ENCODE measurements at regions not wholly inside any gene's neighbourhood (a gene's known extent, or its start where the extent isn't known, plus 50 kb on each side); places are given as distances from the start of the nearest gene placed in this dataset.

DNA sequence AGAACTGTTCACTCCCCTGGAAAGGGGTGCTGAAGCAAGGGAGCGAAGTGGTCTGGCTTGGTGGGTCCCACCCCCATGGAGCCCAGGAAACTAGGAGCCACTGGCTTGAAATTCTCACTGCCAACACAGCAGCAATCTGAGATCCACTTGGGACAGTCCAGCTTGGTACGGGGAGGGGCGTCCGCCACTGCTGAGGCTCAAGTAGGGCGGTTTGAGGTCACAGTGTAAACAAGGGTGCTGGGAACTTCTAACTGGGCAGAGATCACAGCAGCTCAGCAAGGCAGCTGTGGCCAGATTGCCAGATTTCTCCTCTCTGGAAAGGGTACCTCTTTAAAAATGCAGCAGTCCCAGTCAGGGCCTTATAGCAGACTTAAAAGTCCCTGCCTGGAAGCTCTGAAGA, 53.9 kb upstream of the GALNTL6 start:
- H3K27me3 ChIP-seq (ENCODE audit: insufficient read depth, poor library complexity, severe bottlenecking): no peaks in the 10 kb centered on the region
- H3K4me3 ChIP-seq (replicated peaks; ENCODE audit: insufficient read depth, low read length): no peak overlapping the region
- no peak for DNase-seq (ENCODE audit: low read depth in 1 of 2, low spot score in 1 of 2)
- TF ChIP-seq CTCF (IDR thresholded peaks at IDR 0.05; ENCODE audit: insufficient read depth, low read length) (no peak), GABPA (IDR thresholded peaks at IDR 0.05; ENCODE audit: low read depth) (no peak), SPI1 (IDR thresholded peaks at IDR 0.05; ENCODE audit: borderline replicate concordance, low read depth) (no peak), POLR2AphosphoS5 (IDR thresholded peaks at IDR 0.05; ENCODE audit: low read depth) (no peak)
- H3K27ac ChIP-seq (replicated peaks): no peak overlapping the region

GRCh38 chr4:171751538-171751937, 61.7 kb upstream of the GALNTL6 start:
- no peaks in the 10 kb centered on the region for H3K27me3 ChIP-seq (ENCODE audit: insufficient read depth, poor library complexity, severe bottlenecking)
- no peak overlapping the region for H3K4me3 ChIP-seq (replicated peaks; ENCODE audit: insufficient read depth, low read length)
- H3K27ac ChIP-seq (replicated peaks): no peak overlapping the region
- DNase-seq (ENCODE audit: low read depth in 1 of 2, low spot score in 1 of 2): no peak
- TF ChIP-seq GABPA (IDR thresholded peaks at IDR 0.05; ENCODE audit: low read depth) (no peak), SPI1 (IDR thresholded peaks at IDR 0.05; ENCODE audit: borderline replicate concordance, low read depth) (no peak), CTCF (IDR thresholded peaks at IDR 0.05; ENCODE audit: insufficient read depth, low read length) (no peak), POLR2AphosphoS5 (IDR thresholded peaks at IDR 0.05; ENCODE audit: low read depth) (no peak)
- TF ChIP-seq, protein P1, sequence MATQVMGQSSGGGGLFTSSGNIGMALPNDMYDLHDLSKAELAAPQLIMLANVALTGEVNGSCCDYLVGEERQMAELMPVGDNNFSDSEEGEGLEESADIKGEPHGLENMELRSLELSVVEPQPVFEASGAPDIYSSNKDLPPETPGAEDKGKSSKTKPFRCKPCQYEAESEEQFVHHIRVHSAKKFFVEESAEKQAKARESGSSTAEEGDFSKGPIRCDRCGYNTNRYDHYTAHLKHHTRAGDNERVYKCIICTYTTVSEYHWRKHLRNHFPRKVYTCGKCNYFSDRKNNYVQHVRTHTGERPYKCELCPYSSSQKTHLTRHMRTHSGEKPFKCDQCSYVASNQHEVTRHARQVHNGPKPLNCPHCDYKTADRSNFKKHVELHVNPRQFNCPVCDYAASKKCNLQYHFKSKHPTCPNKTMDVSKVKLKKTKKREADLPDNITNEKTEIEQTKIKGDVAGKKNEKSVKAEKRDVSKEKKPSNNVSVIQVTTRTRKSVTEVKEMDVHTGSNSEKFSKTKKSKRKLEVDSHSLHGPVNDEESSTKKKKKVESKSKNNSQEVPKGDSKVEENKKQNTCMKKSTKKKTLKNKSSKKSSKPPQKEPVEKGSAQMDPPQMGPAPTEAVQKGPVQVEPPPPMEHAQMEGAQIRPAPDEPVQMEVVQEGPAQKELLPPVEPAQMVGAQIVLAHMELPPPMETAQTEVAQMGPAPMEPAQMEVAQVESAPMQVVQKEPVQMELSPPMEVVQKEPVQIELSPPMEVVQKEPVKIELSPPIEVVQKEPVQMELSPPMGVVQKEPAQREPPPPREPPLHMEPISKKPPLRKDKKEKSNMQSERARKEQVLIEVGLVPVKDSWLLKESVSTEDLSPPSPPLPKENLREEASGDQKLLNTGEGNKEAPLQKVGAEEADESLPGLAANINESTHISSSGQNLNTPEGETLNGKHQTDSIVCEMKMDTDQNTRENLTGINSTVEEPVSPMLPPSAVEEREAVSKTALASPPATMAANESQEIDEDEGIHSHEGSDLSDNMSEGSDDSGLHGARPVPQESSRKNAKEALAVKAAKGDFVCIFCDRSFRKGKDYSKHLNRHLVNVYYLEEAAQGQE (IDR thresholded peaks at IDR 0.05; ENCODE audit: insufficient replicate concordance, low read depth): no peak

DNA sequence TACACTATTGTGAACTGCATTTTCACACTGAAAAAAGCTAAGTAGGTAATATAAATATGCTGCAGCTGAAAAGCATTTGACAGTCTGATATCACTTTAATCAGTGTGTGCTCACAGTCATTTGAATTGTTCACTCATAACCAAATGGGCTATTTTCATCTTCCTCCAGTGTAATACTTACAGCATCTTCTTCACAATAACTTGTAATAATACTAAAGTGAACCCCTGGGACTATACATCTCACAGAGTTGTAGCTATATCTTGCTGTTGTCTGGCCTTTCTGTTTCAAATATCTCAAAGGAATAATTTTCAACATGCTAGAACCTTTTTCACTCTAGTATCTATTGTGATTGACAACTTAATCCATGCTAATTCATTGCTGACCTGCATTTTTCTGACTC, 66.8 kb upstream of the GALNTL6 start:
- H3K4me3 ChIP-seq (replicated peaks; ENCODE audit: insufficient read depth, low read length): no peak overlapping the region
- no peak for DNase-seq (ENCODE audit: low read depth in 1 of 2, low spot score in 1 of 2)
- TF ChIP-seq, protein P1 (IDR thresholded peaks at IDR 0.05; ENCODE audit: insufficient replicate concordance, low read depth): no peak
- TF ChIP-seq CTCF (IDR thresholded peaks at IDR 0.05; ENCODE audit: insufficient read depth, low read length) (no peak), POLR2AphosphoS5 (IDR thresholded peaks at IDR 0.05; ENCODE audit: low read depth) (no peak), SPI1 (IDR thresholded peaks at IDR 0.05; ENCODE audit: borderline replicate concordance, low read depth) (no peak), GABPA (IDR thresholded peaks at IDR 0.05; ENCODE audit: low read depth) (no peak)
- no peaks in the 10 kb centered on the region for H3K27me3 ChIP-seq (ENCODE audit: insufficient read depth, poor library complexity, severe bottlenecking)
- no peak overlapping the region for H3K27ac ChIP-seq (replicated peaks)

DNA sequence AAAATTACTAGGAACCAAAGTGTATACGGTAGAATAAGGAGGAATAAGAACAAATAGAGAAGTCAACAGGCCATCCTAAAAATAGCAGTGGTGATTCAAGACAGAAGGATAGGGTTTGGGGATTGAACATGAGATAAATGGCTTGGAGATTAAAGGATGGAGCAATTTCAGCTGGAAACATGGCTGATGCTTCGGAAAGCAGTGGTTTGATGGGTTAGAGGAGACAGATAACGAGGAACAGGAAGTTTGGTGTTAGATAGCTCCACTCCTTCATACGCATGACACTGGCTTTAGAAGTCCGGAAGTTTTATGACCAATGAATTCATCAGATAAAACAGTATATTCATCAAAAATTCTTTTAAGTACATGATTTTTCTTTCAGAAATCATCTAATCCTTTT, 70.8 kb upstream of the GALNTL6 start:
- Histone ChIP-seq H3K4me3 (replicated peaks; ENCODE audit: insufficient read depth, low read length) (no peak overlapping the region), H3K27me3 (ENCODE audit: insufficient read depth, poor library complexity, severe bottlenecking) (no peaks in the 10 kb centered on the region), H3K27ac (replicated peaks) (no peak overlapping the region)
- TF ChIP-seq SPI1 (IDR thresholded peaks at IDR 0.05; ENCODE audit: borderline replicate concordance, low read depth) (no peak), POLR2AphosphoS5 (IDR thresholded peaks at IDR 0.05; ENCODE audit: low read depth) (no peak), CTCF (IDR thresholded peaks at IDR 0.05; ENCODE audit: insufficient read depth, low read length) (no peak), GABPA (IDR thresholded peaks at IDR 0.05; ENCODE audit: low read depth) (no peak)
- TF ChIP-seq, protein P1 (IDR thresholded peaks at IDR 0.05; ENCODE audit: insufficient replicate concordance, low read depth): no peak
- DNase-seq (ENCODE audit: low read depth in 1 of 2, low spot score in 1 of 2): no peak

Measured in HL-60 (cell line).